ENCODE measurements at regions not wholly inside any gene's neighbourhood (a gene's known extent, or its start where the extent isn't known, plus 50 kb on each side); places are given as distances from the start of the nearest gene placed in this dataset.

DNA sequence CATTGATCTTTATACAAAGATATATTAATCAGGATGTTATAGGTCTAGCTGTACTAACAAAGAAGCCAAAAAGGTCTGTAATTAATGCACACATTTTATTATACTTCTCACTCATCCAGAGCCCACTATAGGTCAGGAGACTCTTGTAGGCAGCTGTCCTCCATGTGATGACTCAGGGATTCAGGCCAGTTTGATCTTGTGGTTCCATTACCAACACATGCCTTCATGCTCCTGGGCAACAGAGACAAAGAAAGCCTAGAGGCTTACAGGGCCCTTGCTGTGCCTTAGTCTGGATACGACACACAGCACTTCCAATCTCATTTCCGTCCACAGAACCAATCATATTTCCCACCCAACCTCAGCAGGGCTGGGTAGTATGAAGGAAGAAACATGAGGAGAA, 150.3 kb upstream of the NCAM1 start:
- no peak overlapping the region for H3K4me2 ChIP-seq (ENCODE audit: insufficient read depth, low read length)
- FAIRE-seq, result no peak

More for the DNA sequence above, 150.3 kb upstream of the NCAM1 start:
- Histone ChIP-seq H3K4me1 (ENCODE audit: control insufficient read depth, extremely low read depth, insufficient read depth, low read length) (no peaks in the 10 kb centered on the region), H3K79me2 (ENCODE audit: control insufficient read depth, insufficient read depth, low read length) (no peaks in the 10 kb centered on the region), H2AFZ (ENCODE audit: low read depth, low read length) (no peak overlapping the region), H3K9me1 (replicated peaks; ENCODE audit: control insufficient read depth, extremely low read depth, insufficient read depth, low read length) (no peaks in the 10 kb centered on the region), H3K9ac (replicated peaks; ENCODE audit: extremely low read depth, insufficient read depth, low read length) (no peak overlapping the region), H3K27ac (ENCODE audit: insufficient read depth, low read depth, low read length) (no peak overlapping the region), H3K4me3 (replicated peaks in 1 of 3; ENCODE audit: insufficient read depth in 1 of 3, low read depth in 1 of 3, low read length in 3 of 3) (no peak overlapping the region), H4K20me1 (replicated peaks; ENCODE audit: control insufficient read depth, extremely low read depth, insufficient read depth, low read length) (no peaks in the 10 kb centered on the region), H3K27me3 (ENCODE audit: control insufficient read depth in 2 of 2, insufficient read depth in 2 of 2, low read length in 2 of 2) (no peaks in the 10 kb centered on the region), H3K9me3 (replicated peaks; ENCODE audit: control insufficient read depth, insufficient read depth, low read length) (no peaks in the 10 kb centered on the region), H3K36me3 (ENCODE audit: control insufficient read depth in 2 of 2, extremely low read depth in 1 of 2, insufficient read depth in 2 of 2, low read length in 2 of 2) (no peaks in the 10 kb centered on the region)
- ChIA-PET CTCF (no interaction called here), POLR2A (no interaction called here)
- DNase-seq (ENCODE audit: low read depth, low spot score), result no peak
- intact Hi-C loops (cut with micrococcal nuclease) (no loop called here), dilution Hi-C loops (cut with MboI; ENCODE audit: extremely low pct_ligation_motif_present, low sequenced_read_pairs) (no loop called here)
- no TSS peak for BruUV-seq (replicated peaks)
- TF ChIP-seq FOS (IDR thresholded peaks at IDR 0.05; ENCODE audit: borderline replicate concordance, insufficient read depth, low read length) (no peak), MAX (IDR thresholded peaks at IDR 0.05; ENCODE audit: insufficient read depth, insufficient read length) (no peak), MYC (IDR thresholded peaks at IDR 0.05; ENCODE audit: low read depth, low read length) (no peak), POLR2A (IDR thresholded peaks at IDR 0.05; ENCODE audit: low read depth, low read length) (no peak), EZH2 (IDR thresholded peaks at IDR 0.05; ENCODE audit: borderline replicate concordance, low read depth, low read length, severe bottlenecking) (no peak), POLR2AphosphoS5 (IDR thresholded peaks at IDR 0.05; ENCODE audit: insufficient read depth, low read depth, low read length) (no peak), JUN (IDR thresholded peaks at IDR 0.05; ENCODE audit: borderline replicate concordance, insufficient read depth, insufficient read length, low read depth) (no peak), GATA2 (IDR thresholded peaks at IDR 0.05; ENCODE audit: insufficient read depth, insufficient read length, low read depth, low read length) (no peak)
- TF ChIP-seq, protein P1, sequence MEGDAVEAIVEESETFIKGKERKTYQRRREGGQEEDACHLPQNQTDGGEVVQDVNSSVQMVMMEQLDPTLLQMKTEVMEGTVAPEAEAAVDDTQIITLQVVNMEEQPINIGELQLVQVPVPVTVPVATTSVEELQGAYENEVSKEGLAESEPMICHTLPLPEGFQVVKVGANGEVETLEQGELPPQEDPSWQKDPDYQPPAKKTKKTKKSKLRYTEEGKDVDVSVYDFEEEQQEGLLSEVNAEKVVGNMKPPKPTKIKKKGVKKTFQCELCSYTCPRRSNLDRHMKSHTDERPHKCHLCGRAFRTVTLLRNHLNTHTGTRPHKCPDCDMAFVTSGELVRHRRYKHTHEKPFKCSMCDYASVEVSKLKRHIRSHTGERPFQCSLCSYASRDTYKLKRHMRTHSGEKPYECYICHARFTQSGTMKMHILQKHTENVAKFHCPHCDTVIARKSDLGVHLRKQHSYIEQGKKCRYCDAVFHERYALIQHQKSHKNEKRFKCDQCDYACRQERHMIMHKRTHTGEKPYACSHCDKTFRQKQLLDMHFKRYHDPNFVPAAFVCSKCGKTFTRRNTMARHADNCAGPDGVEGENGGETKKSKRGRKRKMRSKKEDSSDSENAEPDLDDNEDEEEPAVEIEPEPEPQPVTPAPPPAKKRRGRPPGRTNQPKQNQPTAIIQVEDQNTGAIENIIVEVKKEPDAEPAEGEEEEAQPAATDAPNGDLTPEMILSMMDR (IDR thresholded peaks at IDR 0.05; ENCODE audit: extremely low read depth in 1 of 2, insufficient read depth in 1 of 2, low read depth in 1 of 2, low read length in 2 of 2), result no peak
